Ureter (tissue), 1 donor: ENCODE measurements at regions not wholly inside any gene's neighbourhood (a gene's known extent, or its start where the extent isn't known, plus 50 kb on each side); places are given as distances from the start of the nearest gene placed in this dataset.
"Not testable (repeated sequence)": the region's sequence is repeated elsewhere in the genome, so short reads cannot be mapped to it uniquely, and the experiment has no call there.

ENCODE experiments used
- DNase-seq: peaks from one replicate; pipeline ENCODE4 v3.0.0-alpha.2; 2020; ENCODE audit warnings: low spot score
- donor health status: DM: yes; HTN: yes; CAD: no.

GRCh38 chr18:29873211-29873610 lies 1169.3 kb downstream of the DSC3 start:
- DNase-seq, result no peak

DNA sequence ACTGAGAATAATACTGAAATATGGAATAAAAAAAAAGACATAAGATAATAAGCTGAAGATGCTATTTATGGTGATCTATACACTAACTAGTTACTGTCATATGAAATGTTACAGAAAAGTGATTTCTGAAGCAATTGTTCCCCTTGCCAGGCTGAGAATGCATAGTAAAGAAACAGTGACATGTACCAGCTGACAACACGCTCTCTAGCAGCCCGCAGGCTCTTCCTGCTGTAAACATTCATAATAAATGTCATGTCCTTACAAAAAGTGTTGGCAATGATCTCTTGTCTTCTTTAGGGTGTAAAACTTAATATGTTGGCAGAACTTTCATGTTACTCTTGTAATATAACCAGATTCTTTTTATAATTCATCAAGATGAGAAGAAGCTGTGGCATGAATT lies 1171.3 kb downstream of the DSC3 start:
- DNase-seq, result no peak

DNA sequence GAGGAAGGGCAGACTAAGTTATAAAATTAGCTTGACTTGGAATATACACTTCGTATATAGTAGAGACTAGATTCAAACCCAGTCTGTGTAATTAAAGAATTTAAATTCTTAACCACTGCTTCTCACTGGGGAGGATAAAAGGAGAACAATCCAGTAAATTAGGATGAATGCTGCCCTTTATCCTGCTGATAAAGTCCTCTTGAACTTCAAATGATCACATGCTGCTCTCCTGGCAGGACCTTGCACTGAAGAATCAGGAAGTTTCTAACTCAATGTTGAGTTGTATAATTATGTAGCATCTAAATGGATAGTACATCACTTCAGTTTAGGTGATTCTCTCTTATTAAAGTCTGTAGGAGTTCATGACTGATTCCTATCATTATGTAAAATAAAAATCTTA lies 1179.7 kb downstream of the DSC3 start:
- DNase-seq, result no peak

DNA sequence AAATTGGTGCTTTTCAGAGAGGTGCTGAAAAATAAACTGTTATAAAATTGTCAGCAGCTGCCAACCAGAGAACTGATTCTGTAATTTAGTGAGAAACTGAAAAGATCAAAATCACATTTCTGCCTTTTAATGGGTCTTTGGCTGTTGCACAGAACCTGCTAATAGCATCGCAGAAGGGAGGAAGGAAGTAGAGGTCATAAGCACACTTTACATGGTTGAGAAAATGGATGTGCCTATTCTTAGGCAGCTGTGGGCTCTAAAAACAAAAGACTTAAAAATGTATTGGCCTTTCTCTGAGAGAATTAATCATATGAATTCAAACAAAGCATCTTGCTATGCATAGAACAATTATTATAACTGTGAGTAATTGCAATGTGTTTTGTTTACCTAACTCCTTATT lies 1186.9 kb downstream of the DSC3 start:
- DNase-seq, result no peak

- DNase-seq, result no peak
These were observed 1189.4 kb downstream of the DSC3 start for GRCh38 chr18:29853126-29853525.

GRCh38 chr18:29849144-29849543 lies 1193.4 kb downstream of the DSC3 start:
- DNase-seq, result no peak

GRCh38 chr18:29841631-29842030 lies 1200.9 kb downstream of the DSC3 start:
- no peak for DNase-seq

DNA sequence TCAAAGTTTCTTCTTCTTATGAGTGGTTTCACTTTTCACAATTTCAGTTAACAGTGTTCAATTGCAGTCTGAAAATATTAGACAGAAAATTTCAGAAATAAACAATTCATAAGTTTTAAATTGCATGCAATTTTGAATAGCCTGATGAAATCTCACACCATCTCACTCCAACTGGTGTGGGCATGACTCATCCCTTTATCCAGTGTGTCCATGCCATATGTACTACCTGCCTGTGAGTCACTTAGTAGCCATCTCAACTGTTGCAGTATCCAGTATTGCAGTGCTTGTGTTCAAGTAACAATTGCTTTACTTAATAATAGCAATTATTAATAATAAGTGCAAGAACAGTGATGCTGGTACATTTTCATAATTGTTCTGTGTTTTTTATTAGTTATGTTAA lies 1202.5 kb downstream of the DSC3 start:
- no peak for DNase-seq

- not testable (repeated sequence) for DNase-seq
These were observed 1203.6 kb downstream of the DSC3 start for GRCh38 chr18:29838961-29839360.

DNA sequence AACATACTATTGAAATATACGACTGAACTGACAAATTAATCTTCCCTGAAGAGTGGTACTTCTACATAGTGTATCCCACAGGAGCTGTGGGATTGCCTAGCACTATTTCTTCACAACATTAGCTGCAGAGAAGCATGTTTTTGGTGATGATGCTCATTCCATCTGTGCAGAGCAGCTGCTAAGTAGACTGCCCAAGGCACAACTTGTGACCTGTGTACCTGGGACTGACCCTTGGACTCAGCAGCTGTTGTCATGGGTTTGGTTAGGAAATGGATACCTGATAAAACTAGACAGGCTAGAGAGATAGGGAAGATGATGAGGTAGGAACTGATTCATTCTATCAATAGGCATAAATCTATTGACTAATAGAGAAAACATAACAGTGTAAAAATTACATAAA lies 1204.0 kb downstream of the DSC3 start:
- no peak for DNase-seq

DNA sequence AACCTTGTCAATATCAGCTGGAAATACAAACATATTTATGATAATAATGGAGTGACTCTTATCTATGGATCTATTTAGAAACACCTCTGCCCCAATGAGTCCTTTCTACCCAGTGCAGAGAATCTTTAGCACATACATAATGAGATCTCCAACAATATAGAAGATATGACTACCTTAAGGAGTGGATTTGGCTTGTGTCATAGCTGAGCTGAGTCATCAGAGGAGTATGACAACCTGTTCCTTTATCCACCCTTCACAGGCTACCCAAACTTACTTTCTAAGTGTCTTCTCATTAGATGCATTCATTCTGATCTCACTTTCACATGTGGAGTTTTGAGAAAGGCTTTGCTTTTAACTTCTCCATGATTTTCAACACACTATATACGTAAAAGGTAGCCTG lies 1218.9 kb downstream of the DSC3 start:
- DNase-seq, result no peak

DNA sequence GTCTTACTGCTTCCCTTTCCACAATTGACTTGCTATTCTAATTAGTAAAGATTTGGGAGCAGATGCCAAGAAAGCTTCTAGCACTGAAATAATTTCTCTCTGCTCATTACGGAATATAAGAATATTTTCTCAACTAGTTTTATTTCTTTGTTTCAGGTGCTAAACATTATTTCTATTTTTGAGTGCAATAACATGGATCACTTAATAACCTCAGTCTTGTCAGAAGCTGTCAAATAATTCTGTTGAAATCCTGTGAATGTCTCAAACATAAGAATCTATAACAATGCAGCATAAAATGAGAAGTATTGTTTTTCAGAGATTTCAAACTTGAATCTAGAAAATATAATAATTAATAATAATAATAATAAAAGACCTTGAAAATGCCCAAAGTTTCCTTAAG lies 1221.0 kb downstream of the DSC3 start:
- DNase-seq, result no peak

DNA sequence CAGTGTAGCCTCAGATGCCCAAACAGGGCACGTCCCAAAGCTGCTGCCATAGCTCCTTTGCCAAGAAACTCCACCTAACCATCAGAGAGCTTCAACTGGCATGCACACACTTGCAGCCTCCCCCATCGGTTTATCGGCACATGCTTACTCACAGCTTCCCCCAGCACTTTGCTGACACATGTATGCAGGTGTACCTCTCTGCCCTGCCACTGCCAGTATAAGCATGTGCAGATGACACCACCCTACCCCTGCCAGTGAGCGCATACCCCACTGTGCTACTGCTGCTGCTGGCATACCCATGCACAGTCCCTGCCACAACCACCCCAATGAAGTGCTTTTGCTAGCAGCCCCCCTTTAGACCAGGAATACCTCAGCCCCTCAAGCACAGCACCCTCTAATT lies 1231.0 kb downstream of the DSC3 start:
- no peak for DNase-seq

DNA sequence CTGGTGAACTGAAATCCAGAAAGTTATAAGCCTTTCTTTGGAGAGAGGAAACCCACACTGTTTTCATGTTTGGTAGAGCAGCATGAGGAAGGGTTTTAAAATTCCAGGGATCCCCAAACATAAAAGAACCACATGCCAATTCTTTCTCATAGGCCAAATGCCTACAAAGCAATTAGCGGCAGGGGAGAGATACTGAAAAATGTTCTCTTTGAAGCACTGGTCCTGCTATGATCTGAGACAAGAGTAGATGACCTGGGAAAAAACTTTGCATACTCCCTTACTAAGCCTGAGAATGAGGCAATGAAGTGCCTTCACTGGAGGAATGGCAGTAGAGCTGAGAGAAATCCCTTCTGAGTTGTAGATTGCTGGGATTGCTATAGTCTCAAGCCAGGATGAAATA lies 1261.7 kb downstream of the DSC3 start:
- DNase-seq, result no peak

DNA sequence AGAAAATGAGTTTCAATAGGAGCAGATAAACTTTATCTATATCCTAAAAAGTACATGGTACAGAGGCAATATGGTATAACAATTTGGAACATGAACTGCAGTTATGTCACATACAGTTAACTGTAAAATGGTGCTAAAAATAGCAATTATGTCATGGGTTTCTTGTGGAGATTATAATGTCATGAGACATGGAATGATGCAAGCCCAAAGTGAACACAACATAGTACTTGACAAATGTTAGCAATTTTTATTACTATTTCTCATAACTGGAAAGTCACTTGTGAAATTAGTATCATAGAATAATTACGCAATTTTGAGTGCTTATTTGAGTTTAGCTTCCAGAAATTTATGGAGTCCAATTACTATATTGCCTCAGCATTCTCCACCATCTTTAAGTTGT lies 1263.4 kb downstream of the DSC3 start:
- DNase-seq, result no peak

GRCh38 chr18:29753379-29753778 lies 1289.2 kb downstream of the DSC3 start:
- DNase-seq, result no peak

DNA sequence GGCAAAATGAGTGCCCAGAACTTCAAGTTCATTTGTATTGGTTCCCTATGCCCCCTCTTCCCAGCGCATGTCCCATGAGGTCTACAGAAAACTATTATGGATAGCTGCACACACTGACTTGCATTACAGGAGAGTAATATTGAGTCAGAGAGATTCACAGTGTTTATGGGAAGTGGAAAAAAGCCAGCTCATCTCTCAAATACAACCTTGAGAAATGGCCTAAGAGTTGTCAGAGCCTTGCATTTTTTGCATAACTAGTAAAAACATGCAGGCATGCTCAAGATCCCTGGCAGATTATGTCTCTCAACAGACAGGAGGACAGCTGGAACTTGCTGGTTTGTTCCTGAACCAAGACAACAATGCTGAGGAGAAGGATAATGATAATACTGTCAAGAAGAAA lies 1292.8 kb downstream of the DSC3 start:
- no peak for DNase-seq

DNA sequence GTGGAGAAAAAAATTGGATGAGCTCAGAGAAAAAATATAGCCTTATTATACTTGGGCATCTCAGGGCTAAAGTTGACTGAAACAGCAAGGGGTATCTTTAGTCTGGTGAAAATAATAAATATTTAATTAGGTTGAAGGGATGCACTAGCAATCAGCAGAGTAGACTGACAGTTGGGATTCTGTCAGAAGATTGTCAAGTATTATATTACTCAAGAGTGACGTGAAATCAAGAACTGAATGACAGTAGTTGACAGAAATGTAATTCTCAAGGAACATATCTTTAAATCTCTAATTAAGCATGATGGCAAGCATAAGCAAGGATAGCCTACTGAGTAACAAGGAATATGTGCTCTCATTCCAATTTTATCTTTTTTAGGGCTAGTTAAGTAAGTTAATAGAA lies 1301.1 kb downstream of the DSC3 start:
- DNase-seq, result no peak

- DNase-seq, result no peak
These were observed 1304.9 kb downstream of the DSC3 start for GRCh38 chr18:29737620-29738019.

- no peak for DNase-seq
These were observed 1305.4 kb downstream of the DSC3 start for GRCh38 chr18:29737190-29737589.

DNA sequence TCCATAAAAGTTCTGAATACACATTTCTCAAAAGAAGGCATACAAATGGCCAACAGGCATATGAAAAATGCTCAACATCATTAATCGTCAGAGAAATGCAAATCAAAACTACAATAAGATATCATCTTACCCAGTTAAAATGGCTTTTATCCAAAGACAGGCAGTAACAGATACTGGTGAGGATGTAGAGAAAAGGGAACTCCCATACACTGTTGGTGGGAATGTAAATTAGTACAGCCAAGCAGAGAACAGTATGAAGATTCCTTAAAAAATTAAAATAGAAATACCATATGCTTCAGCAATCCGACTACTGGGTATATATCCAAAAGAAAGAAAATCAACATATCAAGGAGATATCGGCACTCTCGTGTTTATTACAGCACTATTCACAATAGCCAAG lies 1312.5 kb downstream of the DSC3 start:
- DNase-seq, result no peak

- no peak for DNase-seq
These were observed 1315.9 kb downstream of the DSC3 start for GRCh38 chr18:29726646-29727045.

DNA sequence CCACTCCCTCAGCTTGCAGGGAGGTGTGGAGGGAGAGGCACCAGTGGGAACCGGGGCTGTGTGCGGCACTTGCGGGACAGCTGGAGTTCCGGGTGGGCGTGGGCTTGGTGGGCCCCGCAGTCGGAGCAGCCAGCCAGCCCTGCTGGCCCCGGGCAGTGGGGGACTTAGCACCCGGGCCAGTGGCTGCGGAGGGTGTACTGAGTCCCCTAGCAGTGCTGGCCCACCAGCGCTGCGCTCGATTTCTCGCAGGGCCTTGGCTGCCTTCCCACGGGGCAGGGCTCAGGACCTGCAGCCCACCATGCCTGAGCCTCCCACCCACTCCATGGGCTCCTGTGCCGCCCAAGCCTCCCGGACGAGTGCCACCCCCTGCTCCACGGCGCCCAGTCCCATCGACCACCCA lies 1319.1 kb downstream of the DSC3 start:
- not testable (repeated sequence) for DNase-seq

- not testable (repeated sequence) for DNase-seq
These were observed 1326.6 kb downstream of the DSC3 start for GRCh38 chr18:29715960-29716359.

GRCh38 chr18:29712785-29713184 lies 1329.8 kb downstream of the DSC3 start:
- no peak for DNase-seq
